Stimulated activated effector memory CD8-positive, alpha-beta T cell treated with anti-CD3 and anti-CD28 coated beads, Interleukin-12 subunit alpha, Interleukin-12 subunit beta, amount 100 ng/mL, for 72 hours (primary cell): ENCODE measurements at regions not wholly inside any gene's neighbourhood (a gene's known extent, or its start where the extent isn't known, plus 50 kb on each side); places are given as distances from the start of the nearest gene placed in this dataset.

ENCODE experiments used
- ATAC-seq: fragments of 150-1000 bp; cut with Tn5 transposase; 2 replicates; pipeline ENCODE4 v1.10.0; 2021
- DNase-seq, 2 donors: peaks; one replicate each; pipeline ENCODE4 v3.0.0; 2021 to 2022; ENCODE audit warnings: low spot score in 2 of 2
- H3K27ac Mint-ChIP-seq: one replicate; pipeline ENCODE4 v1.8.0; 2022; ENCODE audit warnings: mild to moderate bottlenecking, mixed read lengths
- H3K36me3 Mint-ChIP-seq: one replicate; pipeline ENCODE4 v1.8.0; 2022; ENCODE audit warnings: mild to moderate bottlenecking, mixed read lengths
- H3K4me1 Mint-ChIP-seq: one replicate; pipeline ENCODE4 v1.8.0; 2022; ENCODE audit warnings: mixed read lengths
- H3K4me3 Mint-ChIP-seq: one replicate; pipeline ENCODE4 v1.8.0; 2022; ENCODE audit warnings: mild to moderate bottlenecking, mixed read lengths
- H3K9me3 Mint-ChIP-seq: one replicate; pipeline ENCODE4 v1.8.0; 2022; ENCODE audit warnings: mixed read lengths

GRCh38 chr1:2916153-2916552, 105.1 kb upstream of the ACTRT2 start:
- DNase-seq (no peak), ATAC-seq (no peak)
- H3K4me1 Mint-ChIP-seq = no peaks in the 10 kb centered on the region
- H3K4me3 Mint-ChIP-seq = no peak overlapping the region
- H3K9me3 Mint-ChIP-seq = peaks cover 5% of the 10 kb centered on the region
- H3K36me3 Mint-ChIP-seq = no peaks in the 10 kb centered on the region
- no peak overlapping the region for H3K27ac Mint-ChIP-seq

- Mint-ChIP-seq H3K9me3 (peaks cover 5% of the 10 kb centered on the region), H3K4me3 (no peak overlapping the region), H3K36me3 (no peaks in the 10 kb centered on the region), H3K4me1 (no peaks in the 10 kb centered on the region), H3K27ac (no peak overlapping the region)
- DNase-seq (no peak), ATAC-seq (no peak)
Measured at GRCh38 chr1:2916706-2917105, 104.6 kb upstream of the ACTRT2 start.

- H3K36me3 Mint-ChIP-seq = no peaks in the 10 kb centered on the region
- DNase-seq (no peak), ATAC-seq (no peak)
- H3K4me3 Mint-ChIP-seq = no peak overlapping the region
- no peak overlapping the region for H3K27ac Mint-ChIP-seq
- no peaks in the 10 kb centered on the region for H3K4me1 Mint-ChIP-seq
- peaks cover 5% of the 10 kb centered on the region for H3K9me3 Mint-ChIP-seq
Measured at GRCh38 chr1:2917284-2917683, 104.0 kb upstream of the ACTRT2 start.

- Mint-ChIP-seq H3K9me3 (peaks cover 5% of the 10 kb centered on the region), H3K27ac (no peak overlapping the region), H3K4me3 (no peak overlapping the region), H3K4me1 (no peaks in the 10 kb centered on the region), H3K36me3 (no peaks in the 10 kb centered on the region)
- DNase-seq (no peak), ATAC-seq (no peak)
Measured at GRCh38 chr1:2918441-2918840, 102.8 kb upstream of the ACTRT2 start.

GRCh38 chr1:2919841-2920240, 101.4 kb upstream of the ACTRT2 start:
- no peak overlapping the region for H3K27ac Mint-ChIP-seq
- no peak overlapping the region for H3K4me3 Mint-ChIP-seq
- DNase-seq (no peak), ATAC-seq (no peak)
- H3K4me1 Mint-ChIP-seq = no peaks in the 10 kb centered on the region
- peaks cover 5% of the 10 kb centered on the region for H3K9me3 Mint-ChIP-seq
- H3K36me3 Mint-ChIP-seq = no peaks in the 10 kb centered on the region

- Mint-ChIP-seq H3K4me1 (no peaks in the 10 kb centered on the region), H3K4me3 (no peak overlapping the region), H3K9me3 (peaks cover 3% of the 10 kb centered on the region), H3K27ac (no peak overlapping the region), H3K36me3 (no peaks in the 10 kb centered on the region)
- ATAC-seq (no peak), DNase-seq (no peak)
Measured at GRCh38 chr1:2920421-2921015, 100.7 kb upstream of the ACTRT2 start.

GRCh38 chr1:2921970-2922686, 99.1 kb upstream of the ACTRT2 start:
- H3K4me1 Mint-ChIP-seq = no peaks in the 10 kb centered on the region
- no peaks in the 10 kb centered on the region for H3K36me3 Mint-ChIP-seq
- DNase-seq = peak; percentile 26 to 60
- no peaks in the 10 kb centered on the region for H3K9me3 Mint-ChIP-seq
- H3K4me3 Mint-ChIP-seq = no peak overlapping the region
- no peak overlapping the region for H3K27ac Mint-ChIP-seq
- ATAC-seq = peak; percentile 49

GRCh38 chr1:2923351-2923750, 97.9 kb upstream of the ACTRT2 start:
- DNase-seq (no peak), ATAC-seq (no peak)
- H3K4me3 Mint-ChIP-seq = no peak overlapping the region
- no peak overlapping the region for H3K27ac Mint-ChIP-seq
- H3K4me1 Mint-ChIP-seq = no peaks in the 10 kb centered on the region
- no peaks in the 10 kb centered on the region for H3K9me3 Mint-ChIP-seq
- no peaks in the 10 kb centered on the region for H3K36me3 Mint-ChIP-seq

- H3K4me3 Mint-ChIP-seq = no peak overlapping the region
- ATAC-seq = no peak
- no peaks in the 10 kb centered on the region for H3K4me1 Mint-ChIP-seq
- no peaks in the 10 kb centered on the region for H3K36me3 Mint-ChIP-seq
- DNase-seq = no peak
- no peak overlapping the region for H3K27ac Mint-ChIP-seq
- no peaks in the 10 kb centered on the region for H3K9me3 Mint-ChIP-seq
Measured at GRCh38 chr1:2925291-2925690, 96.0 kb upstream of the ACTRT2 start.

GRCh38 chr1:2925918-2926317, 95.3 kb upstream of the ACTRT2 start:
- no peaks in the 10 kb centered on the region for H3K4me1 Mint-ChIP-seq
- H3K36me3 Mint-ChIP-seq = no peaks in the 10 kb centered on the region
- no peak overlapping the region for H3K27ac Mint-ChIP-seq
- H3K4me3 Mint-ChIP-seq = no peak overlapping the region
- ATAC-seq = no peak
- no peak for DNase-seq
- no peaks in the 10 kb centered on the region for H3K9me3 Mint-ChIP-seq

- Mint-ChIP-seq H3K4me3 (no peak overlapping the region), H3K4me1 (no peaks in the 10 kb centered on the region), H3K36me3 (no peaks in the 10 kb centered on the region), H3K27ac (no peak overlapping the region), H3K9me3 (no peaks in the 10 kb centered on the region)
- no peak for DNase-seq
- ATAC-seq = peak; percentile 17
Measured at GRCh38 chr1:2926447-2927055, 94.7 kb upstream of the ACTRT2 start.

GRCh38 chr1:2927393-2928360, 93.6 kb upstream of the ACTRT2 start:
- no peak for ATAC-seq
- Mint-ChIP-seq H3K36me3 (no peaks in the 10 kb centered on the region), H3K9me3 (no peaks in the 10 kb centered on the region), H3K27ac (no peak overlapping the region), H3K4me1 (no peaks in the 10 kb centered on the region), H3K4me3 (no peak overlapping the region)
- DNase-seq = no peak

- no peak overlapping the region for H3K4me3 Mint-ChIP-seq
- no peak for DNase-seq
Measured at GRCh38 chr1:2928366-2929325, 92.6 kb upstream of the ACTRT2 start.

GRCh38 chr1:2929335-2929734, 91.9 kb upstream of the ACTRT2 start:
- Mint-ChIP-seq H3K36me3 (no peaks in the 10 kb centered on the region), H3K4me1 (no peaks in the 10 kb centered on the region), H3K9me3 (no peaks in the 10 kb centered on the region), H3K4me3 (no peak overlapping the region), H3K27ac (no peak overlapping the region)
- ATAC-seq (no peak), DNase-seq (no peak)

More at GRCh38 chr1:2928366-2929325, 92.6 kb upstream of the ACTRT2 start:
- no peak overlapping the region for H3K27ac Mint-ChIP-seq
- no peak for ATAC-seq
- H3K9me3 Mint-ChIP-seq = no peaks in the 10 kb centered on the region
- no peaks in the 10 kb centered on the region for H3K36me3 Mint-ChIP-seq
- no peaks in the 10 kb centered on the region for H3K4me1 Mint-ChIP-seq
